OCI-LY3 (cell line): ENCODE measurements at regions not wholly inside any gene's neighbourhood (a gene's known extent, or its start where the extent isn't known, plus 50 kb on each side); places are given as distances from the start of the nearest gene placed in this dataset.

ENCODE experiments used
- EZH2phosphoT487 ChIP-seq: fragments of 200-600 bp; shearing (Covaris generic); IDR thresholded peaks from 2 replicates; pipeline ENCODE4 v1.6.1; 2018; ENCODE audit warnings: antibody characterized with exemption, mixed run types, low read depth
- TF ChIP-seq, protein P1 (sequence below): fragments of 200-600, 300-600 bp; sonication (generic); IDR thresholded peaks from 2 replicates; pipeline ENCODE4 v1.5.1; 2014; ENCODE audit warnings: antibody characterized with exemption, low read length, low read depth

GRCh38 chr5:163887854-163888253 lies 382.4 kb downstream of the MAT2B start:
- TF ChIP-seq, protein P1, sequence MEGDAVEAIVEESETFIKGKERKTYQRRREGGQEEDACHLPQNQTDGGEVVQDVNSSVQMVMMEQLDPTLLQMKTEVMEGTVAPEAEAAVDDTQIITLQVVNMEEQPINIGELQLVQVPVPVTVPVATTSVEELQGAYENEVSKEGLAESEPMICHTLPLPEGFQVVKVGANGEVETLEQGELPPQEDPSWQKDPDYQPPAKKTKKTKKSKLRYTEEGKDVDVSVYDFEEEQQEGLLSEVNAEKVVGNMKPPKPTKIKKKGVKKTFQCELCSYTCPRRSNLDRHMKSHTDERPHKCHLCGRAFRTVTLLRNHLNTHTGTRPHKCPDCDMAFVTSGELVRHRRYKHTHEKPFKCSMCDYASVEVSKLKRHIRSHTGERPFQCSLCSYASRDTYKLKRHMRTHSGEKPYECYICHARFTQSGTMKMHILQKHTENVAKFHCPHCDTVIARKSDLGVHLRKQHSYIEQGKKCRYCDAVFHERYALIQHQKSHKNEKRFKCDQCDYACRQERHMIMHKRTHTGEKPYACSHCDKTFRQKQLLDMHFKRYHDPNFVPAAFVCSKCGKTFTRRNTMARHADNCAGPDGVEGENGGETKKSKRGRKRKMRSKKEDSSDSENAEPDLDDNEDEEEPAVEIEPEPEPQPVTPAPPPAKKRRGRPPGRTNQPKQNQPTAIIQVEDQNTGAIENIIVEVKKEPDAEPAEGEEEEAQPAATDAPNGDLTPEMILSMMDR, result no peak
- TF ChIP-seq EZH2phosphoT487, result no peak
